ENCODE measurements at regions not wholly inside any gene's neighbourhood (a gene's known extent, or its start where the extent isn't known, plus 50 kb on each side); places are given as distances from the start of the nearest gene placed in this dataset.

- Histone ChIP-seq H3K27me3 (no peaks in the 10 kb centered on the region), H3K4me3 (no peak overlapping the region), H3K4me1 (no peaks in the 10 kb centered on the region), H3K9me3 (no peaks in the 10 kb centered on the region), H3K27ac (no peak overlapping the region), H3K36me3 (ENCODE audit: low read depth, missing control alignments) (no peaks in the 10 kb centered on the region)
- TF ChIP-seq POLR2A (IDR thresholded peaks at IDR 0.05), result no peak
- intact Hi-C loops (cut with DNase I; ENCODE audit: low total_unique reads), result no loop called here
- WGBS, 2 donors, result 49 to 57% methylated on average over 3 of the region's 3 CpGs
- no peak for DNase-seq
Measured at GRCh38 chr3:83581546-83581945, 1377.2 kb upstream of the CADM2 start.

DNA sequence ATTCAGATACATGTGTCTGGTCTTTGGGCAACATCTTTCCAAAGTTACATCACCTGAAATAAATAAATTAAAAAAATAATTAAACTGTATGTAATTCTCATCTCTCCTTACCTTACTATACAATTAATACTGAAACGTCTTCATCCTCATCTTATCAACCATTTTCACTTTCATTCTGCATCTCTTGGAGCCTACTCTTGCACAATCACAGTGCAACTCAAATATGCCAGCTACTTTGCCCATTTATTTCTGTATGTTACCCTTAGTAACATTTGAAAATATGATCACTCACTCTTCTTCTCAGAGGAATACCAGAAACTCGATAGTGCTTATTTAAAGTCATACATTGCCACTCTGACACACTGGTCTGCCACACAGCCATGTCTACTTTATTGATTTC lies 1357.1 kb upstream of the CADM2 start:
- Histone ChIP-seq H3K4me1 (no peaks in the 10 kb centered on the region), H3K4me3 (no peak overlapping the region), H3K27me3 (no peaks in the 10 kb centered on the region), H3K27ac (no peak overlapping the region), H3K36me3 (ENCODE audit: low read depth, missing control alignments) (no peaks in the 10 kb centered on the region), H3K9me3 (no peaks in the 10 kb centered on the region)
- intact Hi-C loops (cut with DNase I; ENCODE audit: low total_unique reads), result no loop called here
- WGBS, 2 donors, result 71 to 72% methylated on average over 2 of the region's 2 CpGs
- DNase-seq, result no peak
- no peak for TF ChIP-seq POLR2A (IDR thresholded peaks at IDR 0.05)
- TF ChIP-seq CTCF (IDR thresholded peaks at IDR 0.05), result no peak

DNA sequence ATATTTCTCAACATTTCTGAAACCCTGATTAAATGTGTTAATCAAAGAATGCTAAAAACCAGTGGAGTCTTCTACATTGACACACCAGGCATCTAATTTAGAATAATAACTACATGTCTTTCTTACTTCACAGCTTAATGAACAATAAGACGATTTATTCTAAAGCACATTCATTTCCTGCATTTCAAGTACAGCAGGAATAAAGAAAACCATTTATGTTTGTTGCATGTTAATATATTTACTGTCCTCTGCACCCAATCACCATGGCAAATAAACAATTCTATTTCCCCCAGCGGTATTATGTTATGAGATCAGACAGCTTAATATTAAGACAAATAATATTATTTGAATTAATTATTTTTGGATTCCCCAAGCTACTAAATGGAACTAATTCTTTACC lies 1336.3 kb upstream of the CADM2 start:
- H3K36me3 ChIP-seq (ENCODE audit: low read depth, missing control alignments), result no peaks in the 10 kb centered on the region
- no peaks in the 10 kb centered on the region for H3K9me3 ChIP-seq
- H3K27me3 ChIP-seq, result no peaks in the 10 kb centered on the region
- no peak for TF ChIP-seq CTCF (IDR thresholded peaks at IDR 0.05)
- no peak for TF ChIP-seq POLR2A (IDR thresholded peaks at IDR 0.05)
- H3K4me1 ChIP-seq, result no peaks in the 10 kb centered on the region
- H3K4me3 ChIP-seq, result no peak overlapping the region
- WGBS, 2 donors, result 83 to 88% methylated on average over 2 of the region's 2 CpGs
- no peak overlapping the region for H3K27ac ChIP-seq
- DNase-seq, result no peak
- intact Hi-C loops (cut with DNase I; ENCODE audit: low total_unique reads), result no loop called here

DNA sequence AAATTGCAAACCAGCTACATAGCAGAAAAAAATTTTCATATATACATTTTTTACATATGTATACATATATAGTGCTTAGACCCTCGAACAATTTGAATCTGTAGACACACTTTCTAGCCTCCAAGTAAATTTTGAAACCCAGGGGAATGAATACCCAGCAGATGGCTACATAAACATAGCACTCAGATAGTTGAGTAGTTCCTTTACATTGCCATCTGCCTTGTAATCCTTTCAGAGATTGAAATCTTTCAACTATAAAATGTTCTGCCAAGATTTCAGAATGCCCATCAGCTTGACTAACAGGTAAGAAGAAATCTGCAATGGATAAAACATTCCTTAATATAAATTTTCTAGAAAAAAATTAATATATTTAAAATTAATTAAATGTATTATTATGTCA lies 1333.5 kb upstream of the CADM2 start:
- no peaks in the 10 kb centered on the region for H3K36me3 ChIP-seq (ENCODE audit: low read depth, missing control alignments)
- no peak overlapping the region for H3K27ac ChIP-seq
- H3K4me1 ChIP-seq, result no peaks in the 10 kb centered on the region
- no peak for DNase-seq
- no peaks in the 10 kb centered on the region for H3K27me3 ChIP-seq
- no peak overlapping the region for H3K4me3 ChIP-seq
- intact Hi-C loops (cut with DNase I; ENCODE audit: low total_unique reads), result no loop called here
- 77 to 94% methylated on average over 1 of the region's 1 CpG for WGBS, 2 donors
- TF ChIP-seq CTCF (IDR thresholded peaks at IDR 0.05) (no peak), POLR2A (IDR thresholded peaks at IDR 0.05) (no peak)
- no peaks in the 10 kb centered on the region for H3K9me3 ChIP-seq

DNA sequence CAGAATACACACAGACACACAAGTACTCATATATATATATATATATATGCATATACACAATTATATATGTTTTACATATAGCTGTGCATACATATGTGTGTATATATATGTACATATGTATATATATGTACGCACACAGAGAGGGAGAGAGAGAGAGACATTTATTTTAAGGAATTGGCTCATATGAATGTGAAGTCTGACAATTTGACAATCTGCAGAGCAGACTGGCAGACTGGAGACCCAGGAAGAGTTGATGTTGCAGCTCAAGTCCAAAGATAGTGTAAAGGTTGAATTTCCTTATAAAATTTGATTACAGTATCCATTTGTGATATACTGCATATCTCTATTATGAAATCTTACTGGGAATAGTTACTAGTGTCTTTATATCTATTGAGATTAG lies 1330.3 kb upstream of the CADM2 start:
- Histone ChIP-seq H3K4me1 (no peaks in the 10 kb centered on the region), H3K27ac (no peak overlapping the region), H3K27me3 (no peaks in the 10 kb centered on the region), H3K4me3 (no peak overlapping the region), H3K9me3 (no peaks in the 10 kb centered on the region), H3K36me3 (ENCODE audit: low read depth, missing control alignments) (no peaks in the 10 kb centered on the region)
- no peak for DNase-seq
- intact Hi-C loops (cut with DNase I; ENCODE audit: low total_unique reads), result no loop called here
- no peak for TF ChIP-seq CTCF (IDR thresholded peaks at IDR 0.05)
- TF ChIP-seq POLR2A (IDR thresholded peaks at IDR 0.05), result no peak
- WGBS, 2 donors, result 95 to 98% methylated on average over 1 of the region's 1 CpG

All from testis (tissue), 2 donors.